Mesothelial cell of epicardium (in vitro differentiated cells): ENCODE measurements at regions not wholly inside any gene's neighbourhood (a gene's known extent, or its start where the extent isn't known, plus 50 kb on each side); places are given as distances from the start of the nearest gene placed in this dataset.
"Not testable (repeated sequence)": the region's sequence is repeated elsewhere in the genome, so short reads cannot be mapped to it uniquely, and the experiment has no call there.

Source experiments
- DNase-seq, 2 experiments: peaks; one replicate each; pipeline ENCODE4 v3.0.0; 2021; ENCODE audit warnings: low spot score in 2 of 2; ENCODE audit not compliant: unreplicated experiment in 2 of 2
- H3K27ac Mint-ChIP-seq: 2 replicates; pipeline ENCODE4 v1.8.0; 2021; ENCODE audit warnings: mixed read lengths
- H3K27me3 Mint-ChIP-seq: 2 replicates; pipeline ENCODE4 v1.8.0; 2021; ENCODE audit warnings: low read depth, mixed read lengths
- H3K36me3 Mint-ChIP-seq: 2 replicates; pipeline ENCODE4 v1.8.0; 2021; ENCODE audit warnings: mixed read lengths
- H3K4me1 Mint-ChIP-seq: 2 replicates; pipeline ENCODE4 v1.8.0; 2021; ENCODE audit warnings: mixed read lengths
- H3K4me3 Mint-ChIP-seq: 2 replicates; pipeline ENCODE4 v1.8.0; 2021; ENCODE audit warnings: mild to moderate bottlenecking, moderate library complexity, mixed read lengths
- H3K9me3 Mint-ChIP-seq: 2 replicates; pipeline ENCODE4 v1.8.0; 2021; ENCODE audit warnings: mixed read lengths
- CTCF ChIP-seq: fragments of 200-600 bp; sonication (generic); IDR thresholded peaks from one replicate; pipeline ENCODE4 v1.5.0; 2021; ENCODE audit warnings: antibody characterized with exemption; ENCODE audit not compliant: unreplicated experiment

DNA sequence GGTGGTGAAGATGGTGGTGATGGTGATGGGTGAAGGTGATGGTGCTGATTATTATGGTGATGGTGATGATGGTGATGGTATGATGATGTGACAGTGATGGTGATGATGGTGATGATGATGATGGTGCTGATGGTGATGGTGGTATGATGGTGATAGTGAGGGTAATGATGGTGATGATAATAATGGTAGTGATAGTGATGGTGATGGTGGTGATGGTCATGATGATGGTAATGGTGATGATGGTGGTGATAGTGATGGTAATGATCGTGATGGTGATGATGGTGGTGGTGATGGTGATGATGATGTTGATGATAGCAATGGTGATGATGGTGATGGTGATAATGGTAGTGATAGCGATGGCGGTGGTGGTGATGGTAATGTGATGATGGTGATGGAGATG lies 197.9 kb upstream of the ALG10B start:
- no peak for TF ChIP-seq CTCF
- Mint-ChIP-seq H3K27ac (no peak overlapping the region), H3K4me1 (no peaks in the 10 kb centered on the region), H3K4me3 (no peak overlapping the region), H3K36me3 (no peaks in the 10 kb centered on the region), H3K27me3 (no peaks in the 10 kb centered on the region), H3K9me3 (peaks cover 74% of the 10 kb centered on the region)
- no peak for DNase-seq

GRCh38 chr12:38120438-38120837 lies 196.1 kb upstream of the ALG10B start:
- no peaks in the 10 kb centered on the region for H3K27me3 Mint-ChIP-seq
- H3K4me1 Mint-ChIP-seq = no peaks in the 10 kb centered on the region
- no peaks in the 10 kb centered on the region for H3K36me3 Mint-ChIP-seq
- no peak for TF ChIP-seq CTCF
- DNase-seq = no peak
- peaks cover 77% of the 10 kb centered on the region for H3K9me3 Mint-ChIP-seq
- no peak overlapping the region for H3K27ac Mint-ChIP-seq
- no peak overlapping the region for H3K4me3 Mint-ChIP-seq

- H3K9me3 Mint-ChIP-seq = peaks cover 78% of the 10 kb centered on the region
- not testable (repeated sequence) for DNase-seq, H3K27ac Mint-ChIP-seq, H3K4me3 Mint-ChIP-seq, H3K4me1 Mint-ChIP-seq, H3K36me3 Mint-ChIP-seq, H3K27me3 Mint-ChIP-seq
Observed at GRCh38 chr12:38123028-38123427, 193.5 kb upstream of the ALG10B start.

DNA sequence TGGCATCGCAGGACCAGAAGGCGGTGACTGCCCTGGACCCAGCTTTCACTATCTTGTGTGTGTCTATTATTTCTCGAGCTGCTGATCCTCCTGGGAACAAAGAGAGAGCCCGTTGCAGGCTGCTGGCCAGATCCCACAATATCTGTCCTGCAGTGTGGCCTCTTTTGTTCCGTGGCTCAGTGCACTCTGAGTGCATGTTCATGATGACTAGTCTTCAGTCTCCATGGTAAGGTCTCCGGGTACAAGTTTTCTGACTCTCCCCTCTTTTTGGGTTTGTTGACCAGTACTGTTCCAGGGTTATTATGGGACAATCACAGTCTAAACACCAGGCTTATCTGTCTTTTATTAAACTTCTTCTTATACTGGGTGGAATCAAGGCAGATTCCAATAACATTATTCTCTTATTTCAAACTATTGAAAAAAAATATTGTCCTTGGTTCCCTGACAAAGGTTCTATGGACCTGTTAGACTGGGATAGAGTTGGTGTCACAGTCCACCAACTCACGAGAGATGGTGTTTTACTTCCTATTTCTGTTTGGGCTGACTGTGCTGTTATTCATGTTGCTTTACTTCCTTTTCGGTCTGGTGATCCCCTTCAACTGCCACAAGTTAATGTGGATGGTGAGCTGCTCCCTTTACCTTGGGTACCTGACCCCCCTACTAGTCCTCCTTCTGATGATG lies 192.9 kb upstream of the ALG10B start:
- H3K27ac Mint-ChIP-seq = no peak overlapping the region
- no peaks in the 10 kb centered on the region for H3K27me3 Mint-ChIP-seq
- peaks cover 79% of the 10 kb centered on the region for H3K9me3 Mint-ChIP-seq
- H3K36me3 Mint-ChIP-seq = no peaks in the 10 kb centered on the region
- H3K4me3 Mint-ChIP-seq = no peak overlapping the region
- no peak for TF ChIP-seq CTCF
- no peak for DNase-seq
- H3K4me1 Mint-ChIP-seq = no peaks in the 10 kb centered on the region

DNA sequence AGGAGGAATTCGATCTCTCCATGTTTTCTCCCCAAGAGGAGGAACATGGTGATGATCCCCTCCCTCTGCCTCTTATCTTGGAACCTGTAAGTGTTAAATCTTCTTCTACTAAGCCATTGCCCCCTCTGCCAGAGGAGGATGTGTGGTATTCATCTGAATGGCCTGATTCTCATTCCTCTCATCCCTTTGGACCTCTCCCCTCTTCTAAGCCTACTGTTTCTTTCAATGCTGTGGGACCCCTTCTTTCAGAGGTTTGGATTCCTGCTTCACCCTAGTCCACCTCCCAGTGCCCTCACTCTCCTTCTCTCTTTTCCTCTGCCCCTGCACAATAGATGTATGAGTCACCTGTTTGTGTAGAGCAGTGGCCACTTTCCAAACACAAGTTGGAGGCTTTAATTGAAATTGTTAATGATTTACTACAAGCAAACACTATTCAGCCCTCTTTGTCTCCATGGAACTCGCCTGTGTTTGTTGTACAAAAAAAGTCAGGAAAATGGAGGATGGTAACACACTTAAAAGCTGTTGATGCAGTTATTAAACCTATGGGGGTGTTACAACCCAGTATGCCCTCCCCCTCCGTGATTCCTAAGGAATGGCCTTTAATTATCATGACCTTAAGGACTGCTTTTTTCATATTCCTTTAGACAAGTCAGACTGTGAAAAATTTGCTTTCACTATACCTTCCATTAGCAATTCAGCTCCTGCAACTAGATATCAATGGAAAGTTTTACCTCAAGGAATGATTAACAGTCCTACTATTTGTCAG lies 192.1 kb upstream of the ALG10B start:
- no peak for DNase-seq
- Mint-ChIP-seq H3K27ac (no peak overlapping the region), H3K36me3 (no peaks in the 10 kb centered on the region), H3K4me1 (no peaks in the 10 kb centered on the region), H3K27me3 (no peaks in the 10 kb centered on the region), H3K4me3 (no peak overlapping the region), H3K9me3 (peaks cover 80% of the 10 kb centered on the region)
- no peak for TF ChIP-seq CTCF

GRCh38 chr12:38132139-38132538 lies 184.4 kb upstream of the ALG10B start:
- H3K36me3 Mint-ChIP-seq = no peaks in the 10 kb centered on the region
- DNase-seq = no peak
- H3K4me1 Mint-ChIP-seq = no peaks in the 10 kb centered on the region
- peaks cover 64% of the 10 kb centered on the region for H3K9me3 Mint-ChIP-seq
- H3K4me3 Mint-ChIP-seq = no peak overlapping the region
- TF ChIP-seq CTCF = no peak
- no peak overlapping the region for H3K27ac Mint-ChIP-seq
- H3K27me3 Mint-ChIP-seq = no peaks in the 10 kb centered on the region
